K562 (cell line): ENCODE measurements at regions not wholly inside any gene's neighbourhood (a gene's known extent, or its start where the extent isn't known, plus 50 kb on each side); places are given as distances from the start of the nearest gene placed in this dataset.

Experiments
- ATAC-seq: fragments of 200-7000 bp; cut with Tn5 transposase; 3 replicates; pipeline ENCODE4 v1.9.1; 2020; ENCODE audit warnings: moderate library complexity
- BruUV-seq: library from RNA; stranded (reverse); fragments of 400-500 nt; replicated peaks from 2 replicates; lab custom pipeline; 2021; lab: Mats Ljungman, UMichigan
- CTCF ChIA-PET: fragments of 300-600 bp; formaldehyde crosslinking; extraction: SDS; loops from one replicate; lab custom pipeline; 2021; ENCODE audit warnings: low intra/inter-chr PET ratio; lab: Yijun Ruan, JAX
- POLR2A ChIA-PET: fragments of 300-600, 350-650 bp; sonication (Branson Sonifier 250); formaldehyde crosslinking; extraction: SDS; loops from one replicate; lab custom pipeline; 2021; ENCODE audit warnings: antibody characterized with exemption, inconsistent platforms; lab: Yijun Ruan, JAX
- DNase-seq, 4 experiments: peaks; one replicate each; pipeline versions ENCODE4 v3.0.0 to v3.0.0-alpha.2; 2011 to 2018; ENCODE audit warnings: low spot score in 3 of 4, mixed read lengths in 3 of 4; ENCODE audit errors: extremely low read depth in 1 of 4
- FAIRE-seq: peaks from 2 replicates; lab custom pipeline; 2011; peaks lifted over from hg19 to GRCh38; lab: Jason Lieb, UNC
- H2AFZ ChIP-seq: 2 replicates; pipeline ENCODE4 v1.6.0; 2011; ENCODE audit warnings: low read depth, low read length, control low read depth, inconsistent platforms
- H3K27ac ChIP-seq: fragments of 200-600 bp; 3 replicates; pipeline ENCODE4 v1.8.0; 2011; ENCODE audit warnings: low read depth, mild to moderate bottlenecking, control low read depth, inconsistent platforms, low read length, moderate library complexity, mixed read lengths; ENCODE audit errors: extremely low read depth
- H3K27me3 ChIP-seq, 2 experiments: fragments of 300-600 bp in 1 of 2; 2 replicates in 1 of 2; 3 replicates in 1 of 2; pipeline versions ENCODE4 v1.6.0 to v1.8.0; 2011; ENCODE audit warnings: inconsistent platforms in 2 of 2, low read length in 2 of 2, mild to moderate bottlenecking in 1 of 2, mixed read lengths in 1 of 2, moderate library complexity in 1 of 2; ENCODE audit not compliant: control insufficient read depth in 2 of 2, insufficient read depth in 2 of 2
- H3K36me3 ChIP-seq: fragments of 300-600 bp; 3 replicates; pipeline ENCODE4 v1.8.0; 2011; ENCODE audit warnings: mild to moderate bottlenecking, low read length, inconsistent platforms; ENCODE audit not compliant: control insufficient read depth, insufficient read depth
- H3K4me1 ChIP-seq, 2 experiments: fragments of 200-600 bp in 1 of 2; replicated peaks in 1 of 2; 2 replicates in 1 of 2; 3 replicates in 1 of 2; pipeline versions ENCODE4 v1.5.1 to v1.8.0; 2011; ENCODE audit warnings: inconsistent platforms in 2 of 2, low read length in 2 of 2, mild to moderate bottlenecking in 1 of 2, mixed read lengths in 1 of 2, moderate library complexity in 1 of 2; ENCODE audit not compliant: control insufficient read depth in 2 of 2, insufficient read depth in 2 of 2
- H3K4me2 ChIP-seq: 2 replicates; pipeline ENCODE4 v1.6.1; 2011; ENCODE audit warnings: low read length, control low read depth, inconsistent platforms, mixed read lengths; ENCODE audit not compliant: insufficient read depth
- H3K4me3 ChIP-seq: fragments of 200-600 bp; sonication (generic), shearing (Covaris generic); 2 replicates; pipeline ENCODE4 v1.5.1; 2016; ENCODE audit warnings: control low read depth, inconsistent platforms
- H3K79me2 ChIP-seq: fragments of 200-600 bp; 3 replicates; pipeline ENCODE4 v1.8.0; 2011; ENCODE audit warnings: low read length, inconsistent platforms; ENCODE audit not compliant: control insufficient read depth, insufficient read depth
- H3K9ac ChIP-seq, 2 experiments: 2 replicates each; pipeline versions ENCODE4 v1.6.0 to v1.6.1; 2011; ENCODE audit warnings: low read depth in 2 of 2, low read length in 2 of 2, control low read depth in 1 of 2, inconsistent platforms in 1 of 2, mild to moderate bottlenecking in 1 of 2, mixed read lengths in 1 of 2; ENCODE audit not compliant: insufficient read depth in 1 of 2
- H3K9me1 ChIP-seq: one replicate; pipeline ENCODE4 v1.6.0; 2011; ENCODE audit warnings: inconsistent platforms, mild to moderate bottlenecking, low read length, moderate library complexity; ENCODE audit not compliant: control insufficient read depth, insufficient read depth
- H3K9me3 ChIP-seq: replicated peaks from 2 replicates; pipeline ENCODE4 v1.5.1; 2011; ENCODE audit warnings: low read depth, low read length, inconsistent platforms; ENCODE audit not compliant: control insufficient read depth, insufficient read depth
- H4K20me1 ChIP-seq: replicated peaks from 2 replicates; pipeline ENCODE4 v1.6.1; 2011; ENCODE audit warnings: low read length, inconsistent platforms, mixed read lengths; ENCODE audit not compliant: control insufficient read depth, insufficient read depth
- BCOR ChIP-seq: fragments of 450-650 bp; IDR thresholded peaks from 2 replicates; pipeline ENCODE4 v1.6.1; 2016
- CBFA2T3 ChIP-seq: fragments of 450-650 bp; IDR thresholded peaks from 2 replicates; pipeline ENCODE4 v1.6.1; 2017
- CEBPB ChIP-seq: fragments of 450-650 bp; IDR thresholded peaks from 2 replicates; pipeline ENCODE4 v1.6.1; 2016; ENCODE audit warnings: missing genetic modification characterization, missing compliant biosample characterization
- JUND ChIP-seq, 2 experiments: IDR thresholded peaks; 2 replicates in 1 of 2; 3 replicates in 1 of 2; pipeline ENCODE4 v1.6.1; 2011; ENCODE audit warnings: borderline replicate concordance in 2 of 2, low read depth in 2 of 2, low read length in 2 of 2, improper control_type of control experiment in 1 of 2, missing biosample characterization in 1 of 2, missing genetic modification characterization in 1 of 2, missing genetic modification reagents in 1 of 2
- NFXL1 ChIP-seq: fragments of 450-650 bp; formaldehyde crosslinking; IDR thresholded peaks from 2 replicates; pipeline ENCODE4 v1.4.0; 2021; ENCODE audit warnings: mild to moderate bottlenecking
- WGBS: fragments of 100-300 bp; shearing (Covaris generic); methylation state at CpG from one replicate; pipeline ENCODE4 v1.1.6; 2016; ENCODE audit warnings: low coverage, mixed read lengths; ENCODE audit not compliant: insufficient coverage; ENCODE audit errors: missing lambda C conversion rate; 5-methylcytosine and 5-hydroxymethylcytosine counted together
- in situ Hi-C: fragments of 300-500 bp; cut with MboI; formaldehyde crosslinking; loops from 4 replicates; pipeline ENCODE4 v1.15.0; 2018; ENCODE audit warnings: inconsistent platforms, mixed read lengths
- intact Hi-C: fragments of 100-400 bp; cut with micrococcal nuclease; formaldehyde crosslinking; loops from 2 replicates; pipeline ENCODE4 v1.14.2; 2022
- TF ChIP-seq, protein P1 (sequence below): fragments of 450-650 bp; IDR thresholded peaks from 2 replicates; pipeline ENCODE4 v1.6.1; 2018; ENCODE audit warnings: mild to moderate bottlenecking, low read depth; ENCODE audit not compliant: partially characterized antibody
- TF ChIP-seq, protein P2 (sequence below): sonication (generic); formaldehyde crosslinking; IDR thresholded peaks from 2 replicates; pipeline ENCODE4 v1.8.1; 2023; ENCODE audit warnings: mild to moderate bottlenecking, missing genetic modification reagents

DNA sequence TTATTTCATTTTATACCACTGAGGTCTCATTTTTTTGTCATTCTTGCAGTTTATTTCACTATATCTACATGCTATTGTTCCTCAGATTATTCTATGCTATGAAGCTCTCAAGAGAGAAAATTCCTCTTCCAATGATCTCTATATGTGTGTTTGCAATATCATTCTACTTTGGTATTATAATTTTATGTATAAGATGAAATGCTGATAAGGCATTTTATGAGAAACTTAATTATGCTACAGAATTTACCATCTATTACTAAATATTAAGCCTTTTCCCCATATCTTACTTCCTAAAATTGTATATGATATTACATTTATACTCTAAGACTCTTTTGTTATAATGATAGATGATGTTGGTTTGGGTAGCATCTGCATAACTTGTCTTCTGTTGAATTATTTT, 765.5 kb downstream of the KCNJ2 start (continued):
- TF ChIP-seq, protein P1, sequence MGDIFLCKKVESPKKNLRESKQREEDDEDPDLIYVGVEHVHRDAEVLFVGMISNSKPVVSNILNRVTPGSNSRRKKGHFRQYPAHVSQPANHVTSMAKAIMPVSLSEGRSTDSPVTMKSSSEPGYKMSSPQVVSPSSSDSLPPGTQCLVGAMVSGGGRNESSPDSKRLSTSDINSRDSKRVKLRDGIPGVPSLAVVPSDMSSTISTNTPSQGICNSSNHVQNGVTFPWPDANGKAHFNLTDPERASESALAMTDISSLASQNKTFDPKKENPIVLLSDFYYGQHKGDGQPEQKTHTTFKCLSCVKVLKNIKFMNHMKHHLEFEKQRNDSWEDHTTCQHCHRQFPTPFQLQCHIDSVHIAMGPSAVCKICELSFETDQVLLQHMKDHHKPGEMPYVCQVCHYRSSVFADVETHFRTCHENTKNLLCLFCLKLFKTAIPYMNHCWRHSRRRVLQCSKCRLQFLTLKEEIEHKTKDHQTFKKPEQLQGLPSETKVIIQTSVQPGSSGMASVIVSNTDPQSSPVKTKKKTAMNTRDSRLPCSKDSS = no peak
- TF ChIP-seq NFXL1 = no peak
- TF ChIP-seq CBFA2T3 = no peak

DNA sequence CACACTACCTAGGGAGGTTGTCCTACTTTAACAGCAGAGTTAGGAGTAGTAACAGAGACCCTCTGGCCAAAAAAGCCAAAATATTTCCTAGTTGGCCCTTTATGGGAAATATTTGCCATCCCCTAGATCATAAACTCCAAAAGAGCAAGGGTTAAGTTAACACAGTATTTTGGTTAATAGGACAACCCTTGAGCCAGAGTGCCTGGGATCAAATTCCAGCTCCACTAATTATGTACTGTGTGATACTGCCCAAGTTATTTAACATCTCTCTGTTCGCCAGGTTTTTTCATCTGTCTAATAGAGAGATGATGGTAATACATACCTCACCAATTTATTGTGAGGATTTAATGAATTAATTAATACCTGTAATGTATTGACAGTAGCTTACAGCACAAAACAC, 767.4 kb downstream of the KCNJ2 start:
- no peaks in the 10 kb centered on the region for H3K36me3 ChIP-seq
- TF ChIP-seq CEBPB (tag) = no peak
- TF ChIP-seq BCOR = no peak
- TF ChIP-seq JUND (IDR thresholded peaks at IDR 0.05; ENCODE audit: borderline replicate concordance, low read depth, low read length) = no peak
- TF ChIP-seq JUND (tag; IDR thresholded peaks at IDR 0.05; ENCODE audit: borderline replicate concordance, low read depth, low read length) = no peak
- TF ChIP-seq, protein P2, sequence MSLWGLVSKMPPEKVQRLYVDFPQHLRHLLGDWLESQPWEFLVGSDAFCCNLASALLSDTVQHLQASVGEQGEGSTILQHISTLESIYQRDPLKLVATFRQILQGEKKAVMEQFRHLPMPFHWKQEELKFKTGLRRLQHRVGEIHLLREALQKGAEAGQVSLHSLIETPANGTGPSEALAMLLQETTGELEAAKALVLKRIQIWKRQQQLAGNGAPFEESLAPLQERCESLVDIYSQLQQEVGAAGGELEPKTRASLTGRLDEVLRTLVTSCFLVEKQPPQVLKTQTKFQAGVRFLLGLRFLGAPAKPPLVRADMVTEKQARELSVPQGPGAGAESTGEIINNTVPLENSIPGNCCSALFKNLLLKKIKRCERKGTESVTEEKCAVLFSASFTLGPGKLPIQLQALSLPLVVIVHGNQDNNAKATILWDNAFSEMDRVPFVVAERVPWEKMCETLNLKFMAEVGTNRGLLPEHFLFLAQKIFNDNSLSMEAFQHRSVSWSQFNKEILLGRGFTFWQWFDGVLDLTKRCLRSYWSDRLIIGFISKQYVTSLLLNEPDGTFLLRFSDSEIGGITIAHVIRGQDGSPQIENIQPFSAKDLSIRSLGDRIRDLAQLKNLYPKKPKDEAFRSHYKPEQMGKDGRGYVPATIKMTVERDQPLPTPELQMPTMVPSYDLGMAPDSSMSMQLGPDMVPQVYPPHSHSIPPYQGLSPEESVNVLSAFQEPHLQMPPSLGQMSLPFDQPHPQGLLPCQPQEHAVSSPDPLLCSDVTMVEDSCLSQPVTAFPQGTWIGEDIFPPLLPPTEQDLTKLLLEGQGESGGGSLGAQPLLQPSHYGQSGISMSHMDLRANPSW (CRISPR knock-in tag) = no peak
- H3K4me2 ChIP-seq = no peak overlapping the region
- no peaks in the 10 kb centered on the region for H3K9me3 ChIP-seq
- H3K4me1 ChIP-seq = no peaks in the 10 kb centered on the region
- H4K20me1 ChIP-seq = no peaks in the 10 kb centered on the region
- H3K9me1 ChIP-seq = no peaks in the 10 kb centered on the region
- H3K4me3 ChIP-seq = no peak overlapping the region
- no peak overlapping the region for H3K27ac ChIP-seq
- ChIA-PET POLR2A (no interaction called here), CTCF (no interaction called here)
- WGBS = 0% methylated on average over 1 of the region's 1 CpG
- no peaks in the 10 kb centered on the region for H3K79me2 ChIP-seq
- in situ Hi-C loops = no loop called here
- H3K27me3 ChIP-seq = no peaks in the 10 kb centered on the region
- FAIRE-seq (no peak), DNase-seq (no peak), ATAC-seq (no peak)
- H3K9ac ChIP-seq = no peak overlapping the region
- no TSS peak for BruUV-seq
- no peak overlapping the region for H2AFZ ChIP-seq
- intact Hi-C loops = no loop called here
